ENCODE measurements at regions not wholly inside any gene's neighbourhood (a gene's known extent, or its start where the extent isn't known, plus 50 kb on each side); places are given as distances from the start of the nearest gene placed in this dataset.

GRCh38 chr10:111556666-111557065, 479.8 kb downstream of the ADRA2A start:
- TF ChIP-seq CTCF (IDR thresholded peaks at IDR 0.05) = no peak

GRCh38 chr10:111558211-111558610, 481.4 kb downstream of the ADRA2A start:
- no peak for TF ChIP-seq CTCF (IDR thresholded peaks at IDR 0.05)

- TF ChIP-seq CTCF (IDR thresholded peaks at IDR 0.05) = no peak
Measured at GRCh38 chr10:111560027-111560426, 483.2 kb downstream of the ADRA2A start.

GRCh38 chr10:111561124-111561523, 484.3 kb downstream of the ADRA2A start:
- TF ChIP-seq CTCF (IDR thresholded peaks at IDR 0.05) = no peak

GRCh38 chr10:111565542-111565941, 488.7 kb downstream of the ADRA2A start:
- no peak for TF ChIP-seq CTCF (IDR thresholded peaks at IDR 0.05)

- no peak for TF ChIP-seq CTCF (IDR thresholded peaks at IDR 0.05)
Measured at GRCh38 chr10:111578076-111578475, 501.2 kb downstream of the ADRA2A start.

- no peak for TF ChIP-seq CTCF (IDR thresholded peaks at IDR 0.05)
Measured at GRCh38 chr10:111579473-111579872, 502.6 kb downstream of the ADRA2A start.

GRCh38 chr10:111590703-111591102, 513.9 kb downstream of the ADRA2A start:
- TF ChIP-seq CTCF (IDR thresholded peaks at IDR 0.05) = no peak

All from LNCAP (cell line).